HEK293 (cell line): ENCODE measurements at regions not wholly inside any gene's neighbourhood (a gene's known extent, or its start where the extent isn't known, plus 50 kb on each side); places are given as distances from the start of the nearest gene placed in this dataset.

Experiments used
- CTCF ChIA-PET: fragments of 350-600 bp; formaldehyde crosslinking; extraction: SDS; loops from one replicate; lab custom pipeline; 2021; ENCODE audit warnings: antibody characterized with exemption; lab: Yijun Ruan, JAX
- POLR2A ChIA-PET: fragments of 300-600 bp; formaldehyde crosslinking; extraction: SDS; loops from one replicate; lab custom pipeline; 2020; ENCODE audit warnings: antibody characterized with exemption, inconsistent platforms; lab: Yijun Ruan, JAX
- H3K27ac ChIP-seq: fragments of 200-500 bp; sonication (Bioruptor generic); 2 replicates; pipeline ENCODE4 v1.5.1; 2014; ENCODE audit warnings: low read depth, low read length, control low read depth, inconsistent platforms; ENCODE audit errors: extremely low read depth
- H3K36me3 ChIP-seq, 2 experiments: fragments of 200-500 bp in 1 of 2; sonication (Bioruptor generic) in 1 of 2; 1 replicate in 1 of 2; 2 replicates in 1 of 2; pipeline ENCODE4 v1.5.1; 2014 to 2017; ENCODE audit warnings: inconsistent platforms in 2 of 2, low read length in 2 of 2; ENCODE audit not compliant: control insufficient read depth in 2 of 2, insufficient read depth in 1 of 2
- H3K4me1 ChIP-seq: fragments of 200-500 bp; sonication (Bioruptor generic); 2 replicates; pipeline ENCODE4 v1.5.1; 2014; ENCODE audit warnings: mild to moderate bottlenecking, low read length, inconsistent platforms; ENCODE audit not compliant: control insufficient read depth, insufficient read depth
- H3K4me3 ChIP-seq: 2 replicates; pipeline ENCODE4 v1.5.1; 2011; ENCODE audit warnings: low read depth, mild to moderate bottlenecking, control low read depth, low read length, moderate library complexity
- H3K9me3 ChIP-seq: fragments of 200-500 bp; sonication (Bioruptor generic); 2 replicates; pipeline ENCODE4 v1.5.1; 2014; ENCODE audit warnings: low read depth, low read length, inconsistent platforms; ENCODE audit not compliant: control insufficient read depth, insufficient read depth
- KLF8 ChIP-seq: fragments of 450-650 bp; formaldehyde crosslinking; IDR thresholded peaks from 2 replicates; pipeline ENCODE4 v1.5.1; 2016; ENCODE audit warnings: missing biosample characterization, missing genetic modification characterization
- MZF1 ChIP-seq: fragments of 450-650 bp; formaldehyde crosslinking; IDR thresholded peaks from 2 replicates; pipeline ENCODE4 v1.5.1; 2017; ENCODE audit warnings: missing biosample characterization, missing genetic modification characterization, borderline replicate concordance
- OVOL3 ChIP-seq: fragments of 450-650 bp; formaldehyde crosslinking; IDR thresholded peaks from 2 replicates; pipeline ENCODE4 v1.5.1; 2016; ENCODE audit warnings: missing biosample characterization, missing genetic modification characterization
- SP3 ChIP-seq: fragments of 450-650 bp; formaldehyde crosslinking; IDR thresholded peaks from 2 replicates; pipeline ENCODE4 v1.5.1; 2016; ENCODE audit warnings: missing biosample characterization, missing genetic modification characterization
- ZNF174 ChIP-seq: fragments of 450-650 bp; formaldehyde crosslinking; IDR thresholded peaks from 2 replicates; pipeline ENCODE4 v1.5.0; 2017; ENCODE audit warnings: missing biosample characterization, mild to moderate bottlenecking, missing genetic modification characterization
- ZNF175 ChIP-seq: fragments of 450-650 bp; formaldehyde crosslinking; IDR thresholded peaks from 2 replicates; pipeline ENCODE4 v1.5.1; 2016; ENCODE audit warnings: missing biosample characterization, missing genetic modification characterization
- ZNF19 ChIP-seq: fragments of 450-650 bp; formaldehyde crosslinking; IDR thresholded peaks from 2 replicates; pipeline ENCODE4; 2016; ENCODE audit warnings: missing biosample characterization, missing genetic modification characterization, low read depth
- ZNF221 ChIP-seq: fragments of 450-650 bp; formaldehyde crosslinking; IDR thresholded peaks from 2 replicates; pipeline ENCODE4 v1.5.1; 2017; ENCODE audit warnings: missing biosample characterization, missing genetic modification characterization, borderline replicate concordance
- ZNF223 ChIP-seq: fragments of 450-650 bp; formaldehyde crosslinking; IDR thresholded peaks from 2 replicates; pipeline ENCODE4 v1.5.1; 2016; ENCODE audit warnings: missing biosample characterization, missing genetic modification characterization
- ZNF239 ChIP-seq: fragments of 450-650 bp; formaldehyde crosslinking; IDR thresholded peaks from 2 replicates; pipeline ENCODE4 v1.5.1; 2016; ENCODE audit warnings: missing biosample characterization, missing genetic modification characterization
- ZNF248 ChIP-seq: fragments of 450-650 bp; formaldehyde crosslinking; IDR thresholded peaks from 2 replicates; pipeline ENCODE4 v1.5.1; 2017; ENCODE audit warnings: missing biosample characterization, missing genetic modification characterization
- ZNF311 ChIP-seq: fragments of 450-650 bp; formaldehyde crosslinking; IDR thresholded peaks from 2 replicates; pipeline ENCODE4 v1.5.1; 2017; ENCODE audit warnings: missing biosample characterization, missing genetic modification characterization, borderline replicate concordance
- ZNF341 ChIP-seq: fragments of 450-650 bp; formaldehyde crosslinking; IDR thresholded peaks from 2 replicates; pipeline ENCODE4; 2016; ENCODE audit warnings: low read depth, missing biosample characterization, missing genetic modification characterization
- ZNF391 ChIP-seq: fragments of 450-650 bp; formaldehyde crosslinking; IDR thresholded peaks from 2 replicates; pipeline ENCODE4 v1.5.1; 2016; ENCODE audit warnings: low read depth, missing biosample characterization, missing genetic modification characterization, borderline replicate concordance
- ZNF473 ChIP-seq: fragments of 450-650 bp; formaldehyde crosslinking; IDR thresholded peaks from 2 replicates; pipeline ENCODE4 v1.5.1; 2017; ENCODE audit warnings: missing biosample characterization, missing genetic modification characterization
- ZNF529 ChIP-seq: fragments of 450-650 bp; formaldehyde crosslinking; IDR thresholded peaks from 2 replicates; pipeline ENCODE4 v1.5.1; 2017; ENCODE audit warnings: missing genetic modification characterization, missing biosample characterization; ENCODE audit not compliant: insufficient replicate concordance
- ZNF610 ChIP-seq: fragments of 450-650 bp; formaldehyde crosslinking; IDR thresholded peaks from 2 replicates; pipeline ENCODE4 v1.5.1; 2016; ENCODE audit warnings: missing biosample characterization, missing genetic modification characterization, borderline replicate concordance
- ZNF76 ChIP-seq: fragments of 450-650 bp; formaldehyde crosslinking; IDR thresholded peaks from 2 replicates; pipeline ENCODE4; 2016; ENCODE audit warnings: low read depth, missing biosample characterization, missing genetic modification characterization, borderline replicate concordance
- ZNF777 ChIP-seq: fragments of 450-650 bp; formaldehyde crosslinking; IDR thresholded peaks from 2 replicates; pipeline ENCODE4 v1.5.1; 2017; ENCODE audit warnings: missing biosample characterization, missing genetic modification characterization, borderline replicate concordance
- TF ChIP-seq, protein P1 (sequence below): fragments of 450-650 bp; formaldehyde crosslinking; IDR thresholded peaks from 2 replicates; pipeline ENCODE4 v1.5.1; 2016; ENCODE audit warnings: missing biosample characterization, missing genetic modification characterization
- TF ChIP-seq, protein P2 (sequence below): fragments of 450-650 bp; formaldehyde crosslinking; IDR thresholded peaks from 2 replicates; pipeline ENCODE4 v1.5.1; 2016; ENCODE audit warnings: missing biosample characterization, missing genetic modification characterization
- TF ChIP-seq, protein P3 (sequence below): fragments of 450-650 bp; formaldehyde crosslinking; IDR thresholded peaks from 2 replicates; pipeline ENCODE4 v1.5.1; 2016; ENCODE audit warnings: missing biosample characterization, missing genetic modification characterization
- TF ChIP-seq, protein P4 (sequence below): fragments of 450-650 bp; formaldehyde crosslinking; IDR thresholded peaks from 2 replicates; pipeline ENCODE4 v1.5.0; 2017; ENCODE audit warnings: missing biosample characterization, missing genetic modification characterization, borderline replicate concordance
- TF ChIP-seq, protein P5 (sequence below): fragments of 450-650 bp; formaldehyde crosslinking; IDR thresholded peaks from 2 replicates; pipeline ENCODE4 v1.5.1; 2016; ENCODE audit warnings: missing biosample characterization, missing genetic modification characterization
- TF ChIP-seq, protein P6 (sequence below): fragments of 450-650 bp; formaldehyde crosslinking; optimal IDR thresholded peaks from 2 replicates; pipeline ENCODE3; 2016; ENCODE audit warnings: missing biosample characterization, mild to moderate bottlenecking, missing genetic modification characterization

DNA sequence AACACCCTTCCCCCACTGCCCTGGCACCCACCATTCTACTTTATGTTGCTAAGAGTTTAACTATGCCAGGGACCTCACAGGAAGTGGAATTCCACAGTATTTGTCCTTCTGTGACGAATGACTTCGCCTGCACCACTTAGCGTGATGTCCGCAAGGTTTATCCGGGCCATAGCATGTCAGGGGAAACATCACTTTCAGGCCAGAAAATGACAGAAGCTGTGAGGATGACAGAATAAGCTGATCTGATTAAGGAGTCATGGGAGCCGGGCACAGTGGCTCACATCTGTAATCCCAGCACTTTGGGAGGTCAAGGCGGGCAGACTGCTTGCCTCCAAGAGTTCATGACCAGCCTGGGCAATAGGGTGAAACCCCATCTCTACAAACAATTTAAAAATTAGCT, 248.8 kb downstream of the EIPR1 start:
- H3K4me3 ChIP-seq = no peak overlapping the region
- H3K9me3 ChIP-seq = no peaks in the 10 kb centered on the region
- H3K36me3 ChIP-seq = no peaks in the 10 kb centered on the region
- no peak overlapping the region for H3K27ac ChIP-seq
- H3K4me1 ChIP-seq = no peaks in the 10 kb centered on the region
- TF ChIP-seq OVOL3 (tag by site-specific recombination) = no peak
- TF ChIP-seq SP3 (tag by site-specific recombination) = no peak
- no peak for TF ChIP-seq MZF1 (tag by site-specific recombination)
- TF ChIP-seq ZNF175 (tag by site-specific recombination) = no peak
- TF ChIP-seq ZNF529 (tag by site-specific recombination) = no peak
- TF ChIP-seq ZNF341 (tag by site-specific recombination) = no peak
- TF ChIP-seq, protein P1, sequence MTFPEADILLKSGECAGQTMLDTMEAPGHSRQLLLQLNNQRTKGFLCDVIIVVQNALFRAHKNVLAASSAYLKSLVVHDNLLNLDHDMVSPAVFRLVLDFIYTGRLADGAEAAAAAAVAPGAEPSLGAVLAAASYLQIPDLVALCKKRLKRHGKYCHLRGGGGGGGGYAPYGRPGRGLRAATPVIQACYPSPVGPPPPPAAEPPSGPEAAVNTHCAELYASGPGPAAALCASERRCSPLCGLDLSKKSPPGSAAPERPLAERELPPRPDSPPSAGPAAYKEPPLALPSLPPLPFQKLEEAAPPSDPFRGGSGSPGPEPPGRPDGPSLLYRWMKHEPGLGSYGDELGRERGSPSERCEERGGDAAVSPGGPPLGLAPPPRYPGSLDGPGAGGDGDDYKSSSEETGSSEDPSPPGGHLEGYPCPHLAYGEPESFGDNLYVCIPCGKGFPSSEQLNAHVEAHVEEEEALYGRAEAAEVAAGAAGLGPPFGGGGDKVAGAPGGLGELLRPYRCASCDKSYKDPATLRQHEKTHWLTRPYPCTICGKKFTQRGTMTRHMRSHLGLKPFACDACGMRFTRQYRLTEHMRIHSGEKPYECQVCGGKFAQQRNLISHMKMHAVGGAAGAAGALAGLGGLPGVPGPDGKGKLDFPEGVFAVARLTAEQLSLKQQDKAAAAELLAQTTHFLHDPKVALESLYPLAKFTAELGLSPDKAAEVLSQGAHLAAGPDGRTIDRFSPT (tag by site-specific recombination) = no peak
- TF ChIP-seq ZNF239 = no peak
- TF ChIP-seq ZNF610 (tag by site-specific recombination) = no peak
- ChIA-PET CTCF (no interaction called here), POLR2A (no interaction called here)

DNA sequence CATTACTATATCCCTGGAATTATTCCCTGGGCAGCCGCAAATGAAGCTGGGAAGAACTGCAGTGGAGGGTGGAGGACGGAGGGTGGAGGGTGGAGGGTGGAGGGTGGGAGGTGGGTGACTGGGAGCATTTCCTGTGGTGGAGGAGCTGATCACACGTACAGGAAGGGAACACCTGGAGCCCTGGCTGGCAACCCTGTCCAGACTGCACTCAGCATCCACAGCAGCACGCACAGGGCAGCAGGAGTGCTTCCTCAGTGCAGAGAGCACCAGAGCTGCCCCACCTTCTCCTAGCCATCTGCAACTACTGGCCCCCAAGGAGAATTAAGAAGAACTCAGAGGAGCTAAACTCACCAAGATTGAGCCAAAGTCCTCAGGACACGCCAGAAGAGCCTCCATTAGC, 249.9 kb downstream of the EIPR1 start:
- H3K36me3 ChIP-seq = no peaks in the 10 kb centered on the region
- TF ChIP-seq ZNF174 (tag by site-specific recombination) = no peak
- no peak for TF ChIP-seq ZNF19 (tag by site-specific recombination)
- no peak for TF ChIP-seq KLF8 (tag by site-specific recombination)
- TF ChIP-seq ZNF76 (tag by site-specific recombination) = no peak
- TF ChIP-seq ZNF248 (tag by site-specific recombination) = no peak
- no peak for TF ChIP-seq ZNF223 (tag by site-specific recombination)
- TF ChIP-seq, protein P2, sequence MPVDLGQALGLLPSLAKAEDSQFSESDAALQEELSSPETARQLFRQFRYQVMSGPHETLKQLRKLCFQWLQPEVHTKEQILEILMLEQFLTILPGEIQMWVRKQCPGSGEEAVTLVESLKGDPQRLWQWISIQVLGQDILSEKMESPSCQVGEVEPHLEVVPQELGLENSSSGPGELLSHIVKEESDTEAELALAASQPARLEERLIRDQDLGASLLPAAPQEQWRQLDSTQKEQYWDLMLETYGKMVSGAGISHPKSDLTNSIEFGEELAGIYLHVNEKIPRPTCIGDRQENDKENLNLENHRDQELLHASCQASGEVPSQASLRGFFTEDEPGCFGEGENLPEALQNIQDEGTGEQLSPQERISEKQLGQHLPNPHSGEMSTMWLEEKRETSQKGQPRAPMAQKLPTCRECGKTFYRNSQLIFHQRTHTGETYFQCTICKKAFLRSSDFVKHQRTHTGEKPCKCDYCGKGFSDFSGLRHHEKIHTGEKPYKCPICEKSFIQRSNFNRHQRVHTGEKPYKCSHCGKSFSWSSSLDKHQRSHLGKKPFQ (tag by site-specific recombination) = no peak
- TF ChIP-seq MZF1 (tag by site-specific recombination) = no peak
- TF ChIP-seq, protein P3, sequence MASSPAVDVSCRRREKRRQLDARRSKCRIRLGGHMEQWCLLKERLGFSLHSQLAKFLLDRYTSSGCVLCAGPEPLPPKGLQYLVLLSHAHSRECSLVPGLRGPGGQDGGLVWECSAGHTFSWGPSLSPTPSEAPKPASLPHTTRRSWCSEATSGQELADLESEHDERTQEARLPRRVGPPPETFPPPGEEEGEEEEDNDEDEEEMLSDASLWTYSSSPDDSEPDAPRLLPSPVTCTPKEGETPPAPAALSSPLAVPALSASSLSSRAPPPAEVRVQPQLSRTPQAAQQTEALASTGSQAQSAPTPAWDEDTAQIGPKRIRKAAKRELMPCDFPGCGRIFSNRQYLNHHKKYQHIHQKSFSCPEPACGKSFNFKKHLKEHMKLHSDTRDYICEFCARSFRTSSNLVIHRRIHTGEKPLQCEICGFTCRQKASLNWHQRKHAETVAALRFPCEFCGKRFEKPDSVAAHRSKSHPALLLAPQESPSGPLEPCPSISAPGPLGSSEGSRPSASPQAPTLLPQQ (tag by site-specific recombination) = no peak
- no peak for TF ChIP-seq ZNF391 (tag by site-specific recombination)
- no peak for TF ChIP-seq ZNF473 (tag by site-specific recombination)
- no peak for TF ChIP-seq ZNF777
- TF ChIP-seq ZNF221 (tag by site-specific recombination) = no peak
- TF ChIP-seq, protein P4, sequence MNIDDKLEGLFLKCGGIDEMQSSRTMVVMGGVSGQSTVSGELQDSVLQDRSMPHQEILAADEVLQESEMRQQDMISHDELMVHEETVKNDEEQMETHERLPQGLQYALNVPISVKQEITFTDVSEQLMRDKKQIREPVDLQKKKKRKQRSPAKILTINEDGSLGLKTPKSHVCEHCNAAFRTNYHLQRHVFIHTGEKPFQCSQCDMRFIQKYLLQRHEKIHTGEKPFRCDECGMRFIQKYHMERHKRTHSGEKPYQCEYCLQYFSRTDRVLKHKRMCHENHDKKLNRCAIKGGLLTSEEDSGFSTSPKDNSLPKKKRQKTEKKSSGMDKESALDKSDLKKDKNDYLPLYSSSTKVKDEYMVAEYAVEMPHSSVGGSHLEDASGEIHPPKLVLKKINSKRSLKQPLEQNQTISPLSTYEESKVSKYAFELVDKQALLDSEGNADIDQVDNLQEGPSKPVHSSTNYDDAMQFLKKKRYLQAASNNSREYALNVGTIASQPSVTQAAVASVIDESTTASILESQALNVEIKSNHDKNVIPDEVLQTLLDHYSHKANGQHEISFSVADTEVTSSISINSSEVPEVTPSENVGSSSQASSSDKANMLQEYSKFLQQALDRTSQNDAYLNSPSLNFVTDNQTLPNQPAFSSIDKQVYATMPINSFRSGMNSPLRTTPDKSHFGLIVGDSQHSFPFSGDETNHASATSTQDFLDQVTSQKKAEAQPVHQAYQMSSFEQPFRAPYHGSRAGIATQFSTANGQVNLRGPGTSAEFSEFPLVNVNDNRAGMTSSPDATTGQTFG (tag by site-specific recombination) = no peak
- TF ChIP-seq, protein P5, sequence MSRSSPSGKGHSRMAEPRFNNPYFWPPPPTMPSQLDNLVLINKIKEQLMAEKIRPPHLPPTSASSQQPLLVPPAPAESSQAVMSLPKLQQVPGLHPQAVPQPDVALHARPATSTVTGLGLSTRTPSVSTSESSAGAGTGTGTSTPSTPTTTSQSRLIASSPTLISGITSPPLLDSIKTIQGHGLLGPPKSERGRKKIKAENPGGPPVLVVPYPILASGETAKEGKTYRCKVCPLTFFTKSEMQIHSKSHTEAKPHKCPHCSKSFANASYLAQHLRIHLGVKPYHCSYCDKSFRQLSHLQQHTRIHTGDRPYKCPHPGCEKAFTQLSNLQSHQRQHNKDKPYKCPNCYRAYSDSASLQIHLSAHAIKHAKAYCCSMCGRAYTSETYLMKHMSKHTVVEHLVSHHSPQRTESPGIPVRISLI (tag by site-specific recombination) = no peak
- no peak for TF ChIP-seq ZNF311
- TF ChIP-seq, protein P6, sequence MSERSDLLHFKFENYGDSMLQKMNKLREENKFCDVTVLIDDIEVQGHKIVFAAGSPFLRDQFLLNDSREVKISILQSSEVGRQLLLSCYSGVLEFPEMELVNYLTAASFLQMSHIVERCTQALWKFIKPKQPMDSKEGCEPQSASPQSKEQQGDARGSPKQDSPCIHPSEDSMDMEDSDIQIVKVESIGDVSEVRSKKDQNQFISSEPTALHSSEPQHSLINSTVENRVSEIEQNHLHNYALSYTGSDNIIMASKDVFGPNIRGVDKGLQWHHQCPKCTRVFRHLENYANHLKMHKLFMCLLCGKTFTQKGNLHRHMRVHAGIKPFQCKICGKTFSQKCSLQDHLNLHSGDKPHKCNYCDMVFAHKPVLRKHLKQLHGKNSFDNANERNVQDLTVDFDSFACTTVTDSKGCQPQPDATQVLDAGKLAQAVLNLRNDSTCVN (tag by site-specific recombination) = no peak
- H3K4me1 ChIP-seq = no peaks in the 10 kb centered on the region
- no peaks in the 10 kb centered on the region for H3K9me3 ChIP-seq
- H3K4me3 ChIP-seq = no peak overlapping the region
- no peak overlapping the region for H3K27ac ChIP-seq
- POLR2A ChIA-PET = no interaction called here
- CTCF ChIA-PET = no interaction called here
